Esophagus squamous epithelium (tissue), 5 donors: ENCODE measurements at regions not wholly inside any gene's neighbourhood (a gene's known extent, or its start where the extent isn't known, plus 50 kb on each side); places are given as distances from the start of the nearest gene placed in this dataset.

Experiments used
- DNase-seq: peaks from one replicate; lab custom pipeline; 2025; lab: John Stamatoyannopoulos, UW
- H3K27ac ChIP-seq, 4 donors: fragments of 200-600 bp; sonication (generic); one replicate each; pipeline ENCODE4 v1.5.1; 2016 to 2019; ENCODE audit warnings: mild to moderate bottlenecking in 1 of 4
- H3K27me3 ChIP-seq, 4 donors: fragments of 200-600 bp; sonication (generic); 1 replicate in 3 of 4; 2 replicates in 1 of 4; pipeline versions ENCODE4 v1.5.1 to v1.6.0; 2017 to 2021; ENCODE audit warnings: antibody characterized with exemption in 1 of 4
- H3K36me3 ChIP-seq, 3 donors: fragments of 200-600 bp; sonication (generic); one replicate each; pipeline ENCODE4 v1.5.1; 2016 to 2019
- H3K4me1 ChIP-seq, 3 donors: fragments of 200-600 bp; sonication (generic); one replicate each; pipeline ENCODE4 v1.5.1; 2017 to 2019
- H3K4me3 ChIP-seq, 4 donors: fragments of 200-600 bp; sonication (generic); 1 replicate in 3 of 4; 2 replicates in 1 of 4; pipeline ENCODE4 v1.5.1; 2016 to 2019; ENCODE audit warnings: mild to moderate bottlenecking in 2 of 4, moderate library complexity in 1 of 4
- H3K9me3 ChIP-seq, 3 donors: fragments of 200-600 bp; sonication (generic); one replicate each; pipeline ENCODE4 v1.5.1; 2016 to 2019
- CTCF ChIP-seq, 6 experiments: fragments of 450-650 bp in 4 of 6; fragments of 200-600 bp in 2 of 6; sonication (generic) in 2 of 6; IDR thresholded peaks; one replicate each; pipeline ENCODE4 v1.5.1; 2016 to 2019; ENCODE audit warnings: antibody characterized with exemption in 6 of 6, mild to moderate bottlenecking in 4 of 6, moderate library complexity in 4 of 6
- POLR2A ChIP-seq, 4 donors: fragments of 450-650 bp; IDR thresholded peaks; one replicate each; pipeline ENCODE4 v1.6.1; 2017; ENCODE audit warnings: antibody characterized with exemption in 4 of 4, mild to moderate bottlenecking in 4 of 4, moderate library complexity in 3 of 4
- WGBS, 2 donors: methylation state at CpG; one replicate each; pipeline ENCODE4 v1.1.5; 2018; 5-methylcytosine and 5-hydroxymethylcytosine counted together
- intact Hi-C: fragments of 100-400 bp; cut with DNase I; formaldehyde crosslinking; loops from one replicate; pipeline ENCODE4 v1.15.0; 2022
- donor health status: DM: yes; HTN: yes; CAD: no.

GRCh38 chr2:133755480-133756300, 187.4 kb upstream of the NCKAP5 start:
- intact Hi-C loops: no loop called here
- DNase-seq: no peak
- Histone ChIP-seq H3K36me3 (no peaks in the 10 kb centered on the region), H3K27ac (peak overlapping the region in 3 of 4 donors; percentile 54 to 65 (median 57)), H3K27me3 (no peaks in the 10 kb centered on the region), H3K4me1 (peaks cover 0 to 4% (median 0%) of the 10 kb centered on the region in 3 donors), H3K4me3 (no peak overlapping the region), H3K9me3 (no peaks in the 10 kb centered on the region)
- no peak for TF ChIP-seq POLR2A (IDR thresholded peaks at IDR 0.05)
- TF ChIP-seq CTCF (IDR thresholded peaks at IDR 0.05): no peak
- 32 to 35% methylated on average over 6 of the region's 6 CpGs for WGBS, 2 donors

- intact Hi-C loops: no loop called here
- no peak for DNase-seq
- peak overlapping the region in 1 of 4 donors; percentile 54 for H3K27ac ChIP-seq
- H3K36me3 ChIP-seq: no peaks in the 10 kb centered on the region
- TF ChIP-seq POLR2A (IDR thresholded peaks at IDR 0.05) (no peak), CTCF (IDR thresholded peaks at IDR 0.05) (no peak)
- H3K4me3 ChIP-seq: no peak overlapping the region
- 58 to 77% methylated on average over 1 of the region's 1 CpG for WGBS, 2 donors
- peaks cover 0 to 4% (median 0%) of the 10 kb centered on the region in 3 donors for H3K4me1 ChIP-seq
- H3K9me3 ChIP-seq: no peaks in the 10 kb centered on the region
- H3K27me3 ChIP-seq: no peaks in the 10 kb centered on the region
Observed at GRCh38 chr2:133756833-133757232, 188.6 kb upstream of the NCKAP5 start.

- Histone ChIP-seq H3K4me3 (no peak overlapping the region), H3K4me1 (peaks cover 0 to 4% (median 0%) of the 10 kb centered on the region in 3 donors), H3K27ac (no peak overlapping the region), H3K9me3 (no peaks in the 10 kb centered on the region), H3K36me3 (no peaks in the 10 kb centered on the region), H3K27me3 (no peaks in the 10 kb centered on the region)
- DNase-seq: no peak
- intact Hi-C loops: no loop called here
- no peak for TF ChIP-seq POLR2A (IDR thresholded peaks at IDR 0.05)
- no peak for TF ChIP-seq CTCF (IDR thresholded peaks at IDR 0.05)
- 58 to 63% methylated on average over 3 of the region's 3 CpGs for WGBS, 2 donors
Observed at GRCh38 chr2:133760376-133760775, 192.1 kb upstream of the NCKAP5 start.

GRCh38 chr2:133765658-133766057, 197.4 kb upstream of the NCKAP5 start:
- Histone ChIP-seq H3K36me3 (no peaks in the 10 kb centered on the region), H3K4me3 (no peak overlapping the region), H3K9me3 (no peaks in the 10 kb centered on the region), H3K27ac (peak overlapping the region in 1 of 4 donors; percentile 37), H3K4me1 (peaks cover 0 to 27% (median 8%) of the 10 kb centered on the region in 3 donors), H3K27me3 (no peaks in the 10 kb centered on the region)
- 42 to 73% methylated on average over 2 of the region's 2 CpGs for WGBS, 2 donors
- intact Hi-C loops: no loop called here
- no peak for DNase-seq
- TF ChIP-seq POLR2A (IDR thresholded peaks at IDR 0.05): no peak
- no peak for TF ChIP-seq CTCF (IDR thresholded peaks at IDR 0.05)

GRCh38 chr2:133766164-133766832, 198.0 kb upstream of the NCKAP5 start:
- no peak overlapping the region for H3K4me3 ChIP-seq
- no peak for DNase-seq
- TF ChIP-seq POLR2A (IDR thresholded peaks at IDR 0.05): no peak
- no peak for TF ChIP-seq CTCF (IDR thresholded peaks at IDR 0.05)
- no peaks in the 10 kb centered on the region for H3K9me3 ChIP-seq
- H3K36me3 ChIP-seq: no peaks in the 10 kb centered on the region
- intact Hi-C loops: no loop called here
- no peaks in the 10 kb centered on the region for H3K27me3 ChIP-seq
- H3K4me1 ChIP-seq: peaks cover 0 to 27% (median 8%) of the 10 kb centered on the region in 3 donors
- no peak overlapping the region for H3K27ac ChIP-seq
